OCI-LY1 (cell line): ENCODE measurements at regions not wholly inside any gene's neighbourhood (a gene's known extent, or its start where the extent isn't known, plus 50 kb on each side); places are given as distances from the start of the nearest gene placed in this dataset.

ENCODE experiments used
- EZH2 ChIP-seq: fragments of 200-600 bp; sonication (generic), shearing (Covaris generic); IDR thresholded peaks from 2 replicates; pipeline ENCODE4 v1.8.0; 2017; ENCODE audit warnings: borderline replicate concordance, mixed run types, mild to moderate bottlenecking, antibody characterized with exemption, low read length, moderate library complexity, mixed read lengths
- TF ChIP-seq, protein P1 (sequence below): fragments of 200-600 bp; sonication (generic), shearing (Covaris generic); IDR thresholded peaks from 2 replicates; pipeline ENCODE4 v1.5.1; 2017; ENCODE audit warnings: mild to moderate bottlenecking, antibody characterized with exemption, low read length, moderate library complexity, mixed read lengths

DNA sequence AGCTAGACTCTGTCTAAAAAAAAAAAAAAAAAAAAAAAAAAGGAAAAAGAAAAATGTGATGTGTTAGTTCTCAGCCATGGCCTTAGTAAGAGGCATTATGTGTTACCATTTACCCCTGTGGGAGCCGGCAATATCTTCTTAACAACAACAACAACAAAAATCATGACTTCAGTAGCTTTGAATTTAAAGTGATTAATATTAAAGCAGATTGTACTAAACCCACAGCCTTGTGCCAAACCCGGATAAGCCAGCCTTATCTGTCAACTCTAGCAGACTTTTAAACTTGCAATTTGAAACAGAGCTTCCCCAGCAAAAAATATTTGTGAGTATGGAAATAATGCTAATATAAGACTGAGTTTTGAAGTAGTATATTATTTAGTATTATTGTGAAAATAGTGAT is 462.1 kb upstream of the GNPDA2 start:
- TF ChIP-seq, protein P1, sequence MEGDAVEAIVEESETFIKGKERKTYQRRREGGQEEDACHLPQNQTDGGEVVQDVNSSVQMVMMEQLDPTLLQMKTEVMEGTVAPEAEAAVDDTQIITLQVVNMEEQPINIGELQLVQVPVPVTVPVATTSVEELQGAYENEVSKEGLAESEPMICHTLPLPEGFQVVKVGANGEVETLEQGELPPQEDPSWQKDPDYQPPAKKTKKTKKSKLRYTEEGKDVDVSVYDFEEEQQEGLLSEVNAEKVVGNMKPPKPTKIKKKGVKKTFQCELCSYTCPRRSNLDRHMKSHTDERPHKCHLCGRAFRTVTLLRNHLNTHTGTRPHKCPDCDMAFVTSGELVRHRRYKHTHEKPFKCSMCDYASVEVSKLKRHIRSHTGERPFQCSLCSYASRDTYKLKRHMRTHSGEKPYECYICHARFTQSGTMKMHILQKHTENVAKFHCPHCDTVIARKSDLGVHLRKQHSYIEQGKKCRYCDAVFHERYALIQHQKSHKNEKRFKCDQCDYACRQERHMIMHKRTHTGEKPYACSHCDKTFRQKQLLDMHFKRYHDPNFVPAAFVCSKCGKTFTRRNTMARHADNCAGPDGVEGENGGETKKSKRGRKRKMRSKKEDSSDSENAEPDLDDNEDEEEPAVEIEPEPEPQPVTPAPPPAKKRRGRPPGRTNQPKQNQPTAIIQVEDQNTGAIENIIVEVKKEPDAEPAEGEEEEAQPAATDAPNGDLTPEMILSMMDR = no peak
- no peak for TF ChIP-seq EZH2
